MCF 10A (cell line): ENCODE measurements at regions not wholly inside any gene's neighbourhood (a gene's known extent, or its start where the extent isn't known, plus 50 kb on each side); places are given as distances from the start of the nearest gene placed in this dataset.

Source experiments
- BruUV-seq: library from RNA; stranded (reverse); fragments of 400-500 nt; replicated peaks from 2 replicates; lab custom pipeline; 2021; lab: Mats Ljungman, UMichigan
- CTCF ChIA-PET: fragments of 300-600 bp; sonication (Branson Sonifier 250); formaldehyde crosslinking; extraction: SDS; loops from one replicate; lab custom pipeline; 2021; ENCODE audit warnings: antibody characterized with exemption, inconsistent platforms; lab: Yijun Ruan, JAX
- POLR2A ChIA-PET: fragments of 300-600, 350-650 bp; sonication (Branson Sonifier 250); formaldehyde crosslinking; extraction: SDS; loops from one replicate; lab custom pipeline; 2020; ENCODE audit warnings: antibody characterized with exemption, inconsistent platforms; lab: Yijun Ruan, JAX
- DNase-seq: peaks from one replicate; pipeline ENCODE4 v3.0.0-alpha.2; 2018; ENCODE audit not compliant: unreplicated experiment
- H3K27ac Mint-ChIP-seq: one replicate; pipeline ENCODE4 v1.8.0; 2022; ENCODE audit warnings: mild to moderate bottlenecking, low read depth, mixed read lengths; ENCODE audit not compliant: unreplicated experiment
- H3K27me3 Mint-ChIP-seq: one replicate; pipeline ENCODE4 v1.8.0; 2022; ENCODE audit warnings: mixed read lengths; ENCODE audit not compliant: insufficient read depth, unreplicated experiment
- H3K36me3 Mint-ChIP-seq: one replicate; pipeline ENCODE4 v1.8.0; 2022; ENCODE audit warnings: mild to moderate bottlenecking, moderate library complexity, mixed read lengths; ENCODE audit not compliant: insufficient read depth, unreplicated experiment
- H3K4me1 Mint-ChIP-seq: one replicate; pipeline ENCODE4 v1.8.0; 2022; ENCODE audit warnings: mixed read lengths; ENCODE audit not compliant: insufficient read depth, unreplicated experiment
- H3K4me3 Mint-ChIP-seq: one replicate; pipeline ENCODE4 v1.8.0; 2022; ENCODE audit warnings: mild to moderate bottlenecking, moderate library complexity, mixed read lengths; ENCODE audit not compliant: unreplicated experiment
- H3K9me3 Mint-ChIP-seq: one replicate; pipeline ENCODE4 v1.8.0; 2022; ENCODE audit warnings: mixed read lengths; ENCODE audit not compliant: unreplicated experiment
- intact Hi-C: fragments of 100-400 bp; cut with micrococcal nuclease; formaldehyde crosslinking; loops from 2 replicates; pipeline ENCODE4 v1.14.1; 2022
- TF ChIP-seq, protein P1 (sequence below): fragments of 200-600 bp; IDR thresholded peaks from one replicate; pipeline ENCODE4 v1.8.0; 2022; ENCODE audit warnings: antibody characterized with exemption, mild to moderate bottlenecking; ENCODE audit not compliant: unreplicated experiment

DNA sequence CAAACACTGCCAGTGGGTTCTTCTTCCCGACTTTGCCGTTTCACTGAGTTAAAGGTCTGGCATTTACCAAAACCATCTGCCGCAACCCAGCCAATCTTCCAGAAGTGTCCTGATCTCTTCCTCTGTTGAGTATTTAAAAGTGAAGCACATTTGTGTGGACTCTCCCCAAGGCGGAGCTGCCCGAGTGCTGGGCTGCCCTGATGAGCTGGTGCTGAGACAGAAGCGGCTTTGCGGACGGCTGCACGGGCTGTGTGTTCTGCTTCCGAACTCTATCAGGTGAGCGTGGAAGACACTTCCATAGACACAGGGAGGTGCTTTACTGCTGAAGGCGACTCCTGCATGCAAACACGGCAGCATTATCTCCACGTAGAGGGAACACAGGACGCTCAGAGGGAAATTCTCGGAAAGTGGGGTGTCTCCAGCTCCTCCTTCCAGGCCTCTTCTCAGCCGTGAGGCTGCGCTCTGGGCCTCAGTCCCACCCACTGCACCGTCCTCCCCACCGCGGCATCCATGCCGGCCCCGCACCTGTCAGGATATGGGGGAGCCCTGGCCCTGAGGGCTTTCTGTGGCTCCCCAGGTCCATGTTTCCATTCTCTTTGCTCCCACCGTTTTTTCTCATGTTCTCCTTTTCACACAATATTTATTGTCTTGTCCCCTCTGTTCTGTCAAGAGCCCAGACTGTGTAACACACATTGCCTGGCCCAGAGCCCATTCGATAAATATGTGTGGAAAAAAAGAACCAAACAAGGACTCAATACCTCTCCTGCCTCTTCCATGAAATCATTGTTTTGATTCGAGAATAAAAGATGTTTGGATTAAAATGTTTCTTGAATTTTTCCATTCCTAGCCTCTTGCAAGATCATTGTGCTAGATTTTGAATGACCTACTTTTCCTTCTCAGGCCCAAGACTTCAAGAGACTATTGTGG is 205.1 kb downstream of the DLL1 start:
- Mint-ChIP-seq H3K27me3 (no peaks in the 10 kb centered on the region), H3K4me3 (no peak overlapping the region), H3K27ac (no peak overlapping the region), H3K4me1 (no peaks in the 10 kb centered on the region), H3K36me3 (no peaks in the 10 kb centered on the region), H3K9me3 (no peaks in the 10 kb centered on the region)
- TF ChIP-seq, protein P1, sequence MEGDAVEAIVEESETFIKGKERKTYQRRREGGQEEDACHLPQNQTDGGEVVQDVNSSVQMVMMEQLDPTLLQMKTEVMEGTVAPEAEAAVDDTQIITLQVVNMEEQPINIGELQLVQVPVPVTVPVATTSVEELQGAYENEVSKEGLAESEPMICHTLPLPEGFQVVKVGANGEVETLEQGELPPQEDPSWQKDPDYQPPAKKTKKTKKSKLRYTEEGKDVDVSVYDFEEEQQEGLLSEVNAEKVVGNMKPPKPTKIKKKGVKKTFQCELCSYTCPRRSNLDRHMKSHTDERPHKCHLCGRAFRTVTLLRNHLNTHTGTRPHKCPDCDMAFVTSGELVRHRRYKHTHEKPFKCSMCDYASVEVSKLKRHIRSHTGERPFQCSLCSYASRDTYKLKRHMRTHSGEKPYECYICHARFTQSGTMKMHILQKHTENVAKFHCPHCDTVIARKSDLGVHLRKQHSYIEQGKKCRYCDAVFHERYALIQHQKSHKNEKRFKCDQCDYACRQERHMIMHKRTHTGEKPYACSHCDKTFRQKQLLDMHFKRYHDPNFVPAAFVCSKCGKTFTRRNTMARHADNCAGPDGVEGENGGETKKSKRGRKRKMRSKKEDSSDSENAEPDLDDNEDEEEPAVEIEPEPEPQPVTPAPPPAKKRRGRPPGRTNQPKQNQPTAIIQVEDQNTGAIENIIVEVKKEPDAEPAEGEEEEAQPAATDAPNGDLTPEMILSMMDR = no peak
- intact Hi-C loops = no loop called here
- no TSS peak for BruUV-seq
- CTCF ChIA-PET = interaction anchor here (0.6 kb wide), 1 partner anchor 30 kb away, joined by 3 read pairs; no protein-coding TSS in a partner anchor
- POLR2A ChIA-PET = no interaction called here
- DNase-seq = no peak

DNA sequence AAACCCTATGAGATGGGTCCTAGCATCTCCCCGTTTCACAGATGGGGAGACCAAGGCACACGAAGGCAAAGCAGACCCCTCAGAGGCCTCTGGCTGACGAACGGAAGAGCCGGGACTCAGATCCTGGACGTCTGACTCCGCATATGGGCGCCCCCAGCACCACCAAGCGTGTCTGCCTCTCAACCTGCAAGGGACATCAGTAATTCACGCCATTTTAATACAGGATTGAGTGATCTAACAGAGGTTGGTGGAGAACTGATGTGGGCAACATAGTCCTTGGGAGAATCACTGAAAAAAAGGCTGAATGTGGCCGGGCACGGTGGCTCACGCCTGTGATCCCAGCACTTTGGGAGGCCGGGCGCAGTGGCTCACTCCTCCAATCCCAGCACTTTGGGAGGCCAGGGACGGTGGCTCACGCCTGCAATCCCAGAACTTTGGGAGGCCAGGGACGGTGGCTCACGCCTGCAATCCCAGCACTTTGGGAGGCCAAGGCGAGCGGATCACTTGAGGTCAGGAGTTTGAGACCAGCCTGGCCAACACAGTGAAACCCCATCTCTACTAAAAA is 206.6 kb downstream of the DLL1 start:
- Mint-ChIP-seq H3K4me1 (no peaks in the 10 kb centered on the region), H3K27me3 (no peaks in the 10 kb centered on the region), H3K9me3 (no peaks in the 10 kb centered on the region), H3K4me3 (no peak overlapping the region), H3K27ac (no peak overlapping the region), H3K36me3 (no peaks in the 10 kb centered on the region)
- ChIA-PET CTCF (interaction anchor here (0.6 kb wide), 1 partner anchor 36 kb away, joined by 3 read pairs; no protein-coding TSS in a partner anchor), POLR2A (no interaction called here)
- TF ChIP-seq, protein P1 = no peak
- no peak for DNase-seq
- BruUV-seq = no TSS peak
- intact Hi-C loops = no loop called here

DNA sequence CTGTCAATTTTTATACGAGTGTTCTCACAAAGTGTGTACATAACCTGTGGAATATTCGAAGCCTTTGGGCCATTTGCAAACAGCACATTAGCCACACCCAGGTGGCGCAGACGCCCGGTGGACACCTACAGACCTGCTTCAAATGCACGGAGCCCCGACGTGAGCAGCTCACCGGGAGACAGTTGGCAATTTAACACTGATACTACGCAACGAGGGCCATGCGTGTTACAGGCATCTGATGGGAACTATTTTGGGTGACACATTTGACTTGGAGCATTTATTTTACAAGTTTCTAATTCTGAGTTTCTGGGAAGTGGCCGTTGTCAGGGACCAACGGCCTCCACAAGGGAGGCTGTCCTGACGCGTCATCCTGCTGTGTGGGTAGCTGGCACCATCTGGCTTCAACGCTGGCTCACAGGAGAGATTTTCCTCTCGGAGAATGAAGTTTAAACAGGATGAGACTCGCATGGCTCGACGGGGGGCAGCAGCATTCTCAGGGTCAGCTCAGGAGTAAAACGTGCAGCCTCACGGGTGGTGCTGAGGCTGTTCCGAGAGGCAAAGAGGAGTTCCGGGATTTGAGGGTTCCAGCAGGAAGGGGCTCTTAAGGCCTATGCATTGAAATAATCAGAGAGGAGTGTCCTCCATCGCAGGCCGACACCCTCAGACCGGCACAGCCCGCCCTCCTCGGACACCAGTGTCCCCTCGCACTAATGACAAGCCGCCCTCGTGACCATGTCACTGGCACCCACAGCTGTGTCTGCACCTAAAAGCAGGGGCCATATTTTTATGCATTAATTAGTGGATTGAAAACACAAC is 207.4 kb downstream of the DLL1 start:
- BruUV-seq = no TSS peak
- no peak overlapping the region for H3K4me3 Mint-ChIP-seq
- H3K27me3 Mint-ChIP-seq = no peaks in the 10 kb centered on the region
- CTCF ChIA-PET = interaction anchor here (0.6 kb wide), 1 partner anchor 37 kb away, joined by 3 read pairs; no protein-coding TSS in a partner anchor
- H3K27ac Mint-ChIP-seq = no peak overlapping the region
- H3K36me3 Mint-ChIP-seq = no peaks in the 10 kb centered on the region
- no peak for DNase-seq
- H3K4me1 Mint-ChIP-seq = no peaks in the 10 kb centered on the region
- POLR2A ChIA-PET = no interaction called here
- intact Hi-C loops = no loop called here
- TF ChIP-seq, protein P1 = no peak
- no peaks in the 10 kb centered on the region for H3K9me3 Mint-ChIP-seq
